Activated CD4-positive, alpha-beta T cell treated with anti-CD3 and anti-CD28 coated beads, Interleukin-2, amount 10 ng/mL, durations not matched to agents 24 days and 14 days (primary cell): ENCODE measurements at regions not wholly inside any gene's neighbourhood (a gene's known extent, or its start where the extent isn't known, plus 50 kb on each side); places are given as distances from the start of the nearest gene placed in this dataset.

Experiments
- DNase-seq: peaks from one replicate; pipeline ENCODE4 v3.0.0; 2022
- H3K27ac Mint-ChIP-seq: one replicate; pipeline ENCODE4 v1.8.0; 2022; ENCODE audit warnings: mild to moderate bottlenecking, mixed read lengths
- H3K27me3 Mint-ChIP-seq: one replicate; pipeline ENCODE4 v1.8.0; 2022; ENCODE audit warnings: mixed read lengths
- H3K36me3 Mint-ChIP-seq: one replicate; pipeline ENCODE4 v1.8.0; 2022; ENCODE audit warnings: low read depth, mild to moderate bottlenecking, mixed read lengths
- H3K4me1 Mint-ChIP-seq: one replicate; pipeline ENCODE4 v1.8.0; 2021; ENCODE audit warnings: mixed read lengths
- H3K4me3 Mint-ChIP-seq: one replicate; pipeline ENCODE4 v1.8.0; 2022; ENCODE audit warnings: mild to moderate bottlenecking, moderate library complexity, mixed read lengths
- H3K9me3 Mint-ChIP-seq: one replicate; pipeline ENCODE4 v1.8.0; 2021; ENCODE audit warnings: mixed read lengths
- intact Hi-C: fragments of 100-400 bp; cut with micrococcal nuclease; formaldehyde crosslinking; loops from one replicate; pipeline ENCODE4 v1.15.1; 2023

GRCh38 chr3:64422932-64423331 is 197.7 kb upstream of the PRICKLE2 start:
- Mint-ChIP-seq H3K27ac (no peak overlapping the region), H3K4me1 (no peaks in the 10 kb centered on the region), H3K36me3 (no peaks in the 10 kb centered on the region), H3K27me3 (peaks cover 8% of the 10 kb centered on the region), H3K9me3 (no peaks in the 10 kb centered on the region), H3K4me3 (no peak overlapping the region)
- DNase-seq, result no peak
- intact Hi-C loops, result no loop called here

GRCh38 chr3:64422192-64422591 is 196.9 kb upstream of the PRICKLE2 start:
- Mint-ChIP-seq H3K9me3 (no peaks in the 10 kb centered on the region), H3K27ac (no peak overlapping the region), H3K4me3 (no peak overlapping the region), H3K27me3 (peaks cover 8% of the 10 kb centered on the region), H3K36me3 (no peaks in the 10 kb centered on the region), H3K4me1 (no peaks in the 10 kb centered on the region)
- no peak for DNase-seq
- intact Hi-C loops, result no loop called here

GRCh38 chr3:64417816-64418215 is 192.6 kb upstream of the PRICKLE2 start:
- Mint-ChIP-seq H3K9me3 (no peaks in the 10 kb centered on the region), H3K36me3 (no peaks in the 10 kb centered on the region), H3K27me3 (peaks cover 3% of the 10 kb centered on the region), H3K27ac (no peak overlapping the region), H3K4me3 (no peak overlapping the region), H3K4me1 (no peaks in the 10 kb centered on the region)
- intact Hi-C loops, result no loop called here
- no peak for DNase-seq

DNA sequence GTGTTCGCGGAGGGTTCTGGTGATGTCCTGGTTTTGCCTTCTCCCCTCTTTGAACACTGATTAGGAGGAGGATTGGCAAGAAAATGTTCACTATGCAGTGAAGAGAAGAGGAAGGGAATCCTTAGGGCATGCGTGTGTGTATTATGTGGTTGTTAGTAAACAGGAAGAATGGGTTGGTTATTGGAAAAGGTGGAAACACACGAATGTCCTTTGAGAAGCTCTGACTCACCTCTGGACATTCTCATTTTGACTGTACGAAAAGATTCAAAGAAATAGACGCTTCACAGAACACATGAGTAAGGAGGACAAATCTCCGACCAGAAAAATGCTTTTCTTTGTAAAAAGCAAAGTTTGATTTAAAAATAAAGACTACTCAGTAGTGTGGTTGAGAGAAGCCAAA is 188.8 kb upstream of the PRICKLE2 start:
- Mint-ChIP-seq H3K36me3 (no peaks in the 10 kb centered on the region), H3K27ac (no peak overlapping the region), H3K9me3 (no peaks in the 10 kb centered on the region), H3K4me1 (no peaks in the 10 kb centered on the region), H3K4me3 (no peak overlapping the region), H3K27me3 (no peaks in the 10 kb centered on the region)
- DNase-seq, result no peak
- intact Hi-C loops, result no loop called here

DNA sequence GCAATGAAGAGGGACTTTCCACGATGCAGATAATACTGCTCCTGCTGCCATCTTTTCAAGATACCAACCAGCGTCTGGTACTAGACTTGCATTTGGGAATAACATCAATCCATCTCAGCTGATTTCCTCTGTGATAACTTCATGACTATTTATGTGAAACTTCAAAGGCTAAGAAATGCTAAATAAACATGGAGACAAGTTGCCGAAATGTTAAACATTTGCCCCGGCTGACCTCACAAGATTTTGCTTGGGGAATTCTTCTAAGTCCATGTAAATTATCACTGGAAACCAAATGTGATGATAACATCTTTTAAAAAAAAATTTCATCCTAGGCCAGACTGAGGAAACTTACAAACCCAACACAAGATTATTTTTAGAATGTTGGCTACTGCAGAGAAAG is 185.8 kb upstream of the PRICKLE2 start:
- no peaks in the 10 kb centered on the region for H3K27me3 Mint-ChIP-seq

GRCh38 chr3:64410226-64410625 is 185.0 kb upstream of the PRICKLE2 start:
- no peak for DNase-seq
- no peaks in the 10 kb centered on the region for H3K27me3 Mint-ChIP-seq
- H3K4me1 Mint-ChIP-seq, result no peaks in the 10 kb centered on the region
- intact Hi-C loops, result no loop called here
- H3K9me3 Mint-ChIP-seq, result no peaks in the 10 kb centered on the region
- no peak overlapping the region for H3K4me3 Mint-ChIP-seq
- no peak overlapping the region for H3K27ac Mint-ChIP-seq
- H3K36me3 Mint-ChIP-seq, result no peaks in the 10 kb centered on the region

More for the DNA sequence above, 185.8 kb upstream of the PRICKLE2 start:
- Mint-ChIP-seq H3K27ac (no peak overlapping the region), H3K36me3 (no peaks in the 10 kb centered on the region), H3K4me1 (no peaks in the 10 kb centered on the region), H3K9me3 (no peaks in the 10 kb centered on the region), H3K4me3 (no peak overlapping the region)
- intact Hi-C loops, result no loop called here
- DNase-seq, result no peak

- intact Hi-C loops, result no loop called here
- Mint-ChIP-seq H3K27ac (no peak overlapping the region), H3K27me3 (no peaks in the 10 kb centered on the region), H3K4me3 (no peak overlapping the region), H3K36me3 (no peaks in the 10 kb centered on the region), H3K9me3 (no peaks in the 10 kb centered on the region), H3K4me1 (no peaks in the 10 kb centered on the region)
- no peak for DNase-seq
Measured at GRCh38 chr3:64408770-64409169, 183.5 kb upstream of the PRICKLE2 start.

- no peaks in the 10 kb centered on the region for H3K27me3 Mint-ChIP-seq
- H3K4me1 Mint-ChIP-seq, result no peaks in the 10 kb centered on the region
- no peak for DNase-seq
- H3K27ac Mint-ChIP-seq, result no peak overlapping the region
- intact Hi-C loops, result no loop called here
- no peaks in the 10 kb centered on the region for H3K36me3 Mint-ChIP-seq
- no peak overlapping the region for H3K4me3 Mint-ChIP-seq
- H3K9me3 Mint-ChIP-seq, result no peaks in the 10 kb centered on the region
Measured at GRCh38 chr3:64406271-64406670, 181.0 kb upstream of the PRICKLE2 start.

DNA sequence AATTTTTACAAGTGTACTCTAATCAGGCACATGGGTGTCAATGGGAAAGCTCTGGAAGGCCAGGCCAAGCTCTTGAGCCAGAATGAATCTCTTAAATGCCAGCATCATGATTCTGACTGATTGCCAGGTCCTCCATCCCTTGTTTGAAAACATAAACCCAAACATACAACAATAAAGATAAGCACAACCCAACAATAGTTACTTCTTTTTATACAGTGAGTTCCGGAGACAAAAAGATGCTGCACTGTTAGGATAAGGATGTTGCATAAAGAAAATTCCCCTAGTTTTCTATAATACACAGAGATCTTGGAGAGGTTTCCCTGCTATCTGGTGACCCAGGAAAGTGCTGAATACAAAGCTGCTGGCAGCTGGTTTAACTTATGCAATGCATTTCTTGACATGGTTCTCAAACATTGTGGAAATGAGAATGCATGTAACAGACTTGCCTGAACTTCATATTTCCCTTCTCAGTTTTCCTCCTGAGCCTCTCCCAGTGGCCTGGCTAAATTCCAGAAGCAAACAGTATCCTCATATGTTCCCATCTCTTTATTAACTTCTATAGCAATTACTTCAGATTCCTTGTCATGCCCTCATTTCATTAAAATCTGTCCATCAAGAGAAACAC is 180.1 kb upstream of the PRICKLE2 start:
- Mint-ChIP-seq H3K9me3 (no peaks in the 10 kb centered on the region), H3K27ac (no peak overlapping the region), H3K4me1 (no peaks in the 10 kb centered on the region), H3K27me3 (no peaks in the 10 kb centered on the region), H3K4me3 (no peak overlapping the region), H3K36me3 (no peaks in the 10 kb centered on the region)
- intact Hi-C loops, result no loop called here
- DNase-seq, result no peak

GRCh38 chr3:64400706-64401105 is 175.4 kb upstream of the PRICKLE2 start:
- H3K4me3 Mint-ChIP-seq, result no peak overlapping the region
- no peaks in the 10 kb centered on the region for H3K36me3 Mint-ChIP-seq
- H3K27ac Mint-ChIP-seq, result no peak overlapping the region
- H3K27me3 Mint-ChIP-seq, result no peaks in the 10 kb centered on the region
- no peak for DNase-seq
- intact Hi-C loops, result no loop called here
- H3K9me3 Mint-ChIP-seq, result no peaks in the 10 kb centered on the region
- H3K4me1 Mint-ChIP-seq, result no peaks in the 10 kb centered on the region

- H3K9me3 Mint-ChIP-seq, result no peaks in the 10 kb centered on the region
- no peak overlapping the region for H3K4me3 Mint-ChIP-seq
- H3K27me3 Mint-ChIP-seq, result no peaks in the 10 kb centered on the region
- intact Hi-C loops, result loop anchor here (1.0 to 2.0 kb wide), 2 partner anchors 85 to 369 kb away; no protein-coding TSS in a partner anchor
- no peaks in the 10 kb centered on the region for H3K36me3 Mint-ChIP-seq
- H3K27ac Mint-ChIP-seq, result no peak overlapping the region
- DNase-seq, result peak; percentile 78
- no peaks in the 10 kb centered on the region for H3K4me1 Mint-ChIP-seq
Measured at GRCh38 chr3:64399205-64399800, 174.0 kb upstream of the PRICKLE2 start.

DNA sequence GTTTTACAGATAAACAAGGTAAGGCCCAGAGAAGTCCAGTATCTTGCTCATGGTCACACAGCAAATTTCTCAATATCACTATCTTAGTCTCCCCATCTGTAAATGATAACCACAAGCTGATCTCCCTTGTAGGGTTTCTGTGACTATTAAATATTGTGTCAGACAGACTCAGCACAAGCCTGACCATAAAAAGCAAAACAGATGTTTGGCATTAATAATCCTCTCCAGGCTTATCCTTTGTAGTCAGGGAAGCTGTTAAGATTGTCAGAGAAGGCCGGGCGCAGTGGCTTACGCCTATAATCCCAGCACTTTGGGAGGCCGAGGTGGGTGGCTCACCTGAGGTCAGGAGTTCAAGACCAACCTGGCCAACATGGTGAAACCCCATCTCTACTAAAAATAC is 173.2 kb upstream of the PRICKLE2 start:
- intact Hi-C loops, result loop anchor here (2.0 kb wide), 1 partner anchor 86 kb away; no protein-coding TSS in a partner anchor

GRCh38 chr3:64398006-64398405 is 172.7 kb upstream of the PRICKLE2 start:
- H3K27me3 Mint-ChIP-seq, result no peaks in the 10 kb centered on the region
- no peaks in the 10 kb centered on the region for H3K4me1 Mint-ChIP-seq
- H3K4me3 Mint-ChIP-seq, result no peak overlapping the region
- no peak for DNase-seq
- intact Hi-C loops, result loop anchor here (2.0 kb wide), 1 partner anchor 87 kb away; no protein-coding TSS in a partner anchor
- H3K36me3 Mint-ChIP-seq, result no peaks in the 10 kb centered on the region
- no peaks in the 10 kb centered on the region for H3K9me3 Mint-ChIP-seq
- no peak overlapping the region for H3K27ac Mint-ChIP-seq

More for the DNA sequence above, 173.2 kb upstream of the PRICKLE2 start:
- no peak for DNase-seq
- H3K36me3 Mint-ChIP-seq, result no peaks in the 10 kb centered on the region
- no peaks in the 10 kb centered on the region for H3K4me1 Mint-ChIP-seq
- no peak overlapping the region for H3K4me3 Mint-ChIP-seq
- H3K27me3 Mint-ChIP-seq, result no peaks in the 10 kb centered on the region
- no peaks in the 10 kb centered on the region for H3K9me3 Mint-ChIP-seq
- no peak overlapping the region for H3K27ac Mint-ChIP-seq

DNA sequence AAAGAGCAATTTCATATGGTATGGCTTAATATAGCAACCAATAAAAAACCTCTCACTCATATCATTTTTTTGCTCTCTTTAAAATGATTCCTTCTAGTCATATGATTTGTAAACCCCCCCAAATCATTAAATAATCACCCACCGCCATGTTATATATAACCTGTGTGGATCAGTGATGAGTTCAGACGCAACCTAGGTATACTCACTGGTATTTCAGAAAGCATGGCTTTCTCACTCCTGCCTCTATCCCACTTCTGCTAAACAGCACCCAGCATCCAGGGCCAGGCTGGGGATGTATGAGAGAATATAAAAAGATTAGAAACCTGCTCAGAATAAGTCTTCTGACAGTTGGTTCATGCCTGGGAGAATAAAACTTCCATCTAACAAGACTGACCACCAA is 172.3 kb upstream of the PRICKLE2 start:
- no peaks in the 10 kb centered on the region for H3K36me3 Mint-ChIP-seq

GRCh38 chr3:64395490-64395889 is 170.2 kb upstream of the PRICKLE2 start:
- Mint-ChIP-seq H3K27me3 (no peaks in the 10 kb centered on the region), H3K27ac (no peak overlapping the region), H3K4me3 (no peak overlapping the region), H3K4me1 (no peaks in the 10 kb centered on the region), H3K36me3 (no peaks in the 10 kb centered on the region), H3K9me3 (no peaks in the 10 kb centered on the region)
- intact Hi-C loops, result no loop called here
- no peak for DNase-seq

More for the DNA sequence above, 172.3 kb upstream of the PRICKLE2 start:
- H3K4me1 Mint-ChIP-seq, result no peaks in the 10 kb centered on the region
- H3K27me3 Mint-ChIP-seq, result no peaks in the 10 kb centered on the region
- no peak for DNase-seq
- H3K27ac Mint-ChIP-seq, result no peak overlapping the region
- H3K4me3 Mint-ChIP-seq, result no peak overlapping the region
- intact Hi-C loops, result no loop called here
- no peaks in the 10 kb centered on the region for H3K9me3 Mint-ChIP-seq
